CD4-positive, alpha-beta memory T cell (primary cell): ENCODE measurements at regions not wholly inside any gene's neighbourhood (a gene's known extent, or its start where the extent isn't known, plus 50 kb on each side); places are given as distances from the start of the nearest gene placed in this dataset.
"Not testable (repeated sequence)": the region's sequence is repeated elsewhere in the genome, so short reads cannot be mapped to it uniquely, and the experiment has no call there.

Experiments
- CTCF ChIA-PET: fragments of 350-600 bp; sonication (Branson Sonifier 250); formaldehyde crosslinking; loops from one replicate; lab custom pipeline; 2021; ENCODE audit warnings: inconsistent platforms; ENCODE audit not compliant: partially characterized antibody; lab: Charles Lee
- POLR2A ChIA-PET: fragments of 350-600 bp; sonication (Branson Sonifier 250); formaldehyde crosslinking; loops from one replicate; lab custom pipeline; 2021; ENCODE audit not compliant: partially characterized antibody; lab: Charles Lee
- DNase-seq, 5 donors: peaks; one replicate each; pipeline versions ENCODE4 v3.0.0 to v3.0.0-alpha.2; 2020 to 2022; ENCODE audit warnings: mixed read lengths in 1 of 5
- H3K27ac ChIP-seq: one replicate; pipeline ENCODE4 v1.7.0; 2013; ENCODE audit warnings: low read depth, low read length
- H3K27me3 ChIP-seq: 2 replicates; pipeline ENCODE4 v1.7.0; 2013; ENCODE audit warnings: mild to moderate bottlenecking, low read length, moderate library complexity; ENCODE audit not compliant: insufficient read depth
- H3K36me3 ChIP-seq: 2 replicates; pipeline ENCODE4 v1.7.0; 2013; ENCODE audit warnings: mild to moderate bottlenecking, low read length, moderate library complexity; ENCODE audit not compliant: insufficient read depth
- H3K4me1 ChIP-seq: 2 replicates; pipeline ENCODE4 v1.7.0; 2013; ENCODE audit warnings: mild to moderate bottlenecking, low read length, moderate library complexity; ENCODE audit not compliant: insufficient read depth
- H3K4me3 ChIP-seq, 2 donors: one replicate each; pipeline ENCODE4 v1.7.0; 2013; ENCODE audit warnings: low read length in 2 of 2, mild to moderate bottlenecking in 1 of 2
- H3K9me3 ChIP-seq, 2 donors: one replicate each; pipeline ENCODE4 v1.7.0; 2013; ENCODE audit warnings: low read length in 2 of 2, control low read depth in 1 of 2; ENCODE audit not compliant: control insufficient read depth in 1 of 2
- H3K27ac Mint-ChIP-seq, 7 donors: one replicate each; pipeline ENCODE4 v1.8.0; 2020 to 2021; ENCODE audit warnings: mixed read lengths in 7 of 7, mild to moderate bottlenecking in 6 of 7, inconsistent platforms in 3 of 7, moderate library complexity in 3 of 7
- H3K27me3 Mint-ChIP-seq, 2 donors: one replicate each; pipeline ENCODE4 v1.8.0; 2020 to 2021; ENCODE audit warnings: mixed read lengths in 2 of 2
- H3K36me3 Mint-ChIP-seq, 2 donors: one replicate each; pipeline ENCODE4 v1.8.0; 2020 to 2021; ENCODE audit warnings: mixed read lengths in 2 of 2, inconsistent platforms in 1 of 2, mild to moderate bottlenecking in 1 of 2
- H3K4me1 Mint-ChIP-seq, 4 donors: one replicate each; pipeline ENCODE4 v1.8.0; 2020 to 2021; ENCODE audit warnings: mixed read lengths in 4 of 4, mild to moderate bottlenecking in 1 of 4
- H3K4me3 Mint-ChIP-seq, 8 donors: one replicate each; pipeline ENCODE4 v1.8.0; 2020 to 2021; ENCODE audit warnings: mixed read lengths in 8 of 8, mild to moderate bottlenecking in 7 of 8, moderate library complexity in 6 of 8, inconsistent platforms in 3 of 8
- H3K9me3 Mint-ChIP-seq, 8 donors: one replicate each; pipeline ENCODE4 v1.8.0; 2020 to 2021; ENCODE audit warnings: mixed read lengths in 8 of 8, mild to moderate bottlenecking in 5 of 8, inconsistent platforms in 3 of 8, moderate library complexity in 1 of 8
- intact Hi-C: fragments of 100-400 bp; cut with micrococcal nuclease; formaldehyde crosslinking; loops from one replicate; pipeline ENCODE4 v1.15.1; 2023

- no peak overlapping the region for H3K4me3 ChIP-seq
- no peaks in the 10 kb centered on the region for H3K27me3 Mint-ChIP-seq
- H3K4me1 ChIP-seq, result no peaks in the 10 kb centered on the region
- H3K9me3 Mint-ChIP-seq, result no peaks in the 10 kb centered on the region
- intact Hi-C loops, result no loop called here
- H3K27ac ChIP-seq, result no peak overlapping the region
- H3K4me1 Mint-ChIP-seq, result peaks cover 0 to 8% (median 1%) of the 10 kb centered on the region in 4 donors
- POLR2A ChIA-PET, result no interaction called here
- H3K9me3 ChIP-seq, result no peaks in the 10 kb centered on the region
- no peak overlapping the region for H3K4me3 Mint-ChIP-seq
- no peak for DNase-seq
- H3K27ac Mint-ChIP-seq, result peak overlapping the region in 1 of 7 donors; percentile 24
- H3K36me3 Mint-ChIP-seq, result peaks cover 70 to 82% of the 10 kb centered on the region in 2 donors
- H3K36me3 ChIP-seq, result peaks cover 25% of the 10 kb centered on the region
- no peaks in the 10 kb centered on the region for H3K27me3 ChIP-seq
- CTCF ChIA-PET, result no interaction called here
Observed at GRCh38 chr2:159880729-159881128, 82.7 kb upstream of the CD302 start.

GRCh38 chr2:159879051-159879604, 81.1 kb upstream of the CD302 start:
- H3K27ac ChIP-seq, result no peak overlapping the region
- no peaks in the 10 kb centered on the region for H3K4me1 ChIP-seq
- no peak overlapping the region for H3K4me3 ChIP-seq
- H3K27ac Mint-ChIP-seq, result peak overlapping the region in 2 of 7 donors; percentile 6 to 32
- H3K27me3 ChIP-seq, result no peaks in the 10 kb centered on the region
- no peak for DNase-seq
- H3K36me3 Mint-ChIP-seq, result peaks cover 69 to 77% of the 10 kb centered on the region in 2 donors
- no peak overlapping the region for H3K4me3 Mint-ChIP-seq
- peaks cover 15% of the 10 kb centered on the region for H3K36me3 ChIP-seq
- ChIA-PET POLR2A (no interaction called here), CTCF (no interaction called here)
- peaks cover 0 to 8% (median 2%) of the 10 kb centered on the region in 4 donors for H3K4me1 Mint-ChIP-seq
- no peaks in the 10 kb centered on the region for H3K9me3 ChIP-seq
- no peaks in the 10 kb centered on the region for H3K9me3 Mint-ChIP-seq
- intact Hi-C loops, result no loop called here
- H3K27me3 Mint-ChIP-seq, result no peaks in the 10 kb centered on the region

GRCh38 chr2:159875083-159875482, 77.1 kb upstream of the CD302 start:
- POLR2A ChIA-PET, result no interaction called here
- H3K27ac ChIP-seq, result no peak overlapping the region
- no peaks in the 10 kb centered on the region for H3K9me3 ChIP-seq
- peaks cover 3% of the 10 kb centered on the region for H3K36me3 ChIP-seq
- Mint-ChIP-seq H3K27me3 (no peaks in the 10 kb centered on the region), H3K36me3 (peaks cover 68 to 70% of the 10 kb centered on the region in 2 donors), H3K27ac (peak overlapping the region in 1 of 7 donors; percentile 54), H3K4me3 (no peak overlapping the region), H3K4me1 (peaks cover 0 to 8% (median 2%) of the 10 kb centered on the region in 4 donors), H3K9me3 (no peaks in the 10 kb centered on the region)
- no peaks in the 10 kb centered on the region for H3K4me1 ChIP-seq
- intact Hi-C loops, result no loop called here
- CTCF ChIA-PET, result no interaction called here
- no peaks in the 10 kb centered on the region for H3K27me3 ChIP-seq
- peak in 1 of 5 donors; percentile 2 for DNase-seq
- H3K4me3 ChIP-seq, result no peak overlapping the region

- Mint-ChIP-seq H3K4me3 (no peak overlapping the region), H3K9me3 (peaks cover 0 to 3% (median 0%) of the 10 kb centered on the region in 8 donors), H3K27me3 (no peaks in the 10 kb centered on the region), H3K36me3 (peaks cover 68 to 69% of the 10 kb centered on the region in 2 donors), H3K27ac (peak overlapping the region in 1 of 7 donors; percentile 31), H3K4me1 (peaks cover 0 to 3% (median under 1%) of the 10 kb centered on the region in 4 donors)
- intact Hi-C loops, result no loop called here
- Histone ChIP-seq H3K27ac (no peak overlapping the region), H3K27me3 (no peaks in the 10 kb centered on the region), H3K9me3 (no peaks in the 10 kb centered on the region), H3K4me3 (no peak overlapping the region), H3K36me3 (peaks cover 10% of the 10 kb centered on the region), H3K4me1 (no peaks in the 10 kb centered on the region)
- DNase-seq, result no peak
- POLR2A ChIA-PET, result no interaction called here
- CTCF ChIA-PET, result no interaction called here
Observed at GRCh38 chr2:159873258-159873657, 75.2 kb upstream of the CD302 start.

GRCh38 chr2:159872353-159872752, 74.3 kb upstream of the CD302 start:
- ChIA-PET POLR2A (no interaction called here), CTCF (no interaction called here)
- Histone ChIP-seq H3K4me3 (no peak overlapping the region), H3K9me3 (no peaks in the 10 kb centered on the region), H3K4me1 (no peaks in the 10 kb centered on the region), H3K27me3 (no peaks in the 10 kb centered on the region), H3K27ac (no peak overlapping the region), H3K36me3 (peaks cover 7% of the 10 kb centered on the region)
- Mint-ChIP-seq H3K36me3 (peaks cover 65 to 70% of the 10 kb centered on the region in 2 donors), H3K27me3 (no peaks in the 10 kb centered on the region), H3K4me3 (no peak overlapping the region), H3K27ac (peak overlapping the region in 1 of 7 donors; percentile 2), H3K4me1 (peaks cover 0 to 3% (median 0%) of the 10 kb centered on the region in 4 donors), H3K9me3 (peaks cover 0 to 3% (median 0%) of the 10 kb centered on the region in 8 donors)
- intact Hi-C loops, result no loop called here
- DNase-seq, result no peak

GRCh38 chr2:159868598-159869159, 70.7 kb upstream of the CD302 start:
- CTCF ChIA-PET, H3K4me3 Mint-ChIP-seq, H3K27ac ChIP-seq, H3K4me1 ChIP-seq, POLR2A ChIA-PET, H3K27me3 Mint-ChIP-seq, DNase-seq, H3K27me3 ChIP-seq, H3K9me3 ChIP-seq, H3K27ac Mint-ChIP-seq, H3K4me3 ChIP-seq, H3K9me3 Mint-ChIP-seq, intact Hi-C loops, H3K36me3 ChIP-seq, H3K4me1 Mint-ChIP-seq: not testable (repeated sequence)
- H3K36me3 Mint-ChIP-seq, result peaks cover 73 to 83% of the 10 kb centered on the region in 2 donors

GRCh38 chr2:159867567-159868361, 69.8 kb upstream of the CD302 start:
- Mint-ChIP-seq H3K9me3 (peaks cover 0 to 3% (median 0%) of the 10 kb centered on the region in 8 donors), H3K4me3 (no peak overlapping the region), H3K27me3 (no peaks in the 10 kb centered on the region), H3K27ac (no peak overlapping the region), H3K4me1 (no peaks in the 10 kb centered on the region), H3K36me3 (peaks cover 74 to 86% of the 10 kb centered on the region in 2 donors)
- Histone ChIP-seq H3K9me3 (no peaks in the 10 kb centered on the region), H3K4me1 (no peaks in the 10 kb centered on the region), H3K27me3 (no peaks in the 10 kb centered on the region), H3K36me3 (peaks cover 7% of the 10 kb centered on the region), H3K4me3 (no peak overlapping the region), H3K27ac (no peak overlapping the region)
- ChIA-PET POLR2A (no interaction called here), CTCF (no interaction called here)
- intact Hi-C loops, result no loop called here
- DNase-seq, result no peak
